GM12865 (cell line): ENCODE measurements at regions not wholly inside any gene's neighbourhood (a gene's known extent, or its start where the extent isn't known, plus 50 kb on each side); places are given as distances from the start of the nearest gene placed in this dataset.

ENCODE experiments used
- DNase-seq: peaks from one replicate; pipeline ENCODE4 v3.0.0; 2010; ENCODE audit warnings: low read depth
- H3K4me3 ChIP-seq: 2 replicates; pipeline ENCODE4 v1.5.1; 2011; ENCODE audit warnings: mild to moderate bottlenecking, low read depth, low read length, control low read depth
- CTCF ChIP-seq: IDR thresholded peaks from 2 replicates; pipeline ENCODE4 v1.5.1; 2011; ENCODE audit warnings: low read length, control low read depth, low read depth, inconsistent platforms; ENCODE audit not compliant: insufficient read depth; ENCODE audit errors: missing control alignments

GRCh38 chr20:43285170-43285569, 95.5 kb upstream of the PTPRT start:
- no peak for DNase-seq
- TF ChIP-seq CTCF: no peak
- no peak overlapping the region for H3K4me3 ChIP-seq

GRCh38 chr20:43284486-43284885, 94.8 kb upstream of the PTPRT start:
- no peak for TF ChIP-seq CTCF

GRCh38 chr20:43283126-43283525, 93.4 kb upstream of the PTPRT start:
- H3K4me3 ChIP-seq: no peak overlapping the region
- no peak for DNase-seq
- no peak for TF ChIP-seq CTCF

More at GRCh38 chr20:43284486-43284885, 94.8 kb upstream of the PTPRT start:
- no peak for DNase-seq
- no peak overlapping the region for H3K4me3 ChIP-seq

- DNase-seq: no peak
- no peak for TF ChIP-seq CTCF
- no peak overlapping the region for H3K4me3 ChIP-seq
Measured at GRCh38 chr20:43271980-43272379, 82.3 kb upstream of the PTPRT start.

GRCh38 chr20:43265449-43265848, 75.7 kb upstream of the PTPRT start:
- no peak for TF ChIP-seq CTCF
- DNase-seq: no peak
- no peak overlapping the region for H3K4me3 ChIP-seq

GRCh38 chr20:43263226-43263625, 73.5 kb upstream of the PTPRT start:
- no peak for TF ChIP-seq CTCF
- no peak overlapping the region for H3K4me3 ChIP-seq
- no peak for DNase-seq

- no peak overlapping the region for H3K4me3 ChIP-seq
- no peak for DNase-seq
- no peak for TF ChIP-seq CTCF
Measured at GRCh38 chr20:43262341-43262740, 72.6 kb upstream of the PTPRT start.
